IMR-90 (cell line): ENCODE measurements at regions not wholly inside any gene's neighbourhood (a gene's known extent, or its start where the extent isn't known, plus 50 kb on each side); places are given as distances from the start of the nearest gene placed in this dataset.

Source experiments
- ATAC-seq: fragments of 200-7000 bp; cut with Tn5 transposase; 2 replicates; pipeline ENCODE4 v1.9.1; 2020; ENCODE audit warnings: low read depth, mild to moderate bottlenecking, moderate library complexity
- BruUV-seq: library from RNA; stranded (reverse); fragments of 400-500 nt; replicated peaks from 2 replicates; lab custom pipeline; 2021; lab: Mats Ljungman, UMichigan
- CTCF ChIA-PET: fragments of 300-600 bp; formaldehyde crosslinking; extraction: SDS; loops from one replicate; lab custom pipeline; 2021; ENCODE audit warnings: antibody characterized with exemption; lab: Yijun Ruan, JAX
- POLR2A ChIA-PET: fragments of 300-600 bp; sonication (Branson Sonifier 250); formaldehyde crosslinking; loops from one replicate; lab custom pipeline; 2022; ENCODE audit warnings: antibody characterized with exemption; ENCODE audit not compliant: unreplicated experiment; lab: Charles Lee
- DNase-seq: peaks from one replicate; pipeline ENCODE4 v3.0.0; 2013
- H2AFZ ChIP-seq: replicated peaks from 2 replicates; pipeline ENCODE3; 2013; ENCODE audit warnings: low read length, mild to moderate bottlenecking; ENCODE audit not compliant: poor library complexity
- H2AK5ac ChIP-seq: 2 replicates; pipeline ENCODE4 v1.6.1; 2013; ENCODE audit warnings: low read depth, low read length, inconsistent platforms
- H2AK9ac ChIP-seq: replicated peaks from 2 replicates; pipeline ENCODE3; 2013; ENCODE audit warnings: mild to moderate bottlenecking, low read depth, low read length, moderate library complexity; ENCODE audit not compliant: poor library complexity
- H2BK120ac ChIP-seq: 2 replicates; pipeline ENCODE4 v1.6.1; 2013; ENCODE audit warnings: low read depth, low read length, inconsistent platforms
- H2BK15ac ChIP-seq: 3 replicates; pipeline ENCODE4 v1.6.1; 2013; ENCODE audit warnings: low read depth, low read length, inconsistent platforms
- H2BK20ac ChIP-seq: 2 replicates; pipeline ENCODE4 v1.6.1; 2013; ENCODE audit warnings: low read depth, mild to moderate bottlenecking, inconsistent platforms, low read length, moderate library complexity
- H2BK5ac ChIP-seq: 2 replicates; pipeline ENCODE4 v1.6.1; 2013; ENCODE audit warnings: mild to moderate bottlenecking, low read depth, low read length, inconsistent platforms; ENCODE audit not compliant: poor library complexity, severe bottlenecking
- H3K14ac ChIP-seq: replicated peaks from 2 replicates; pipeline ENCODE4 v1.6.1; 2013; ENCODE audit warnings: low read depth, low read length, inconsistent platforms
- H3K18ac ChIP-seq: 2 replicates; pipeline ENCODE4 v1.6.1; 2013; ENCODE audit warnings: low read depth, low read length, control low read depth
- H3K23ac ChIP-seq: 2 replicates; pipeline ENCODE4 v1.6.1; 2013; ENCODE audit warnings: low read depth, low read length, inconsistent platforms
- H3K27ac ChIP-seq: 2 replicates; pipeline ENCODE4 v1.5.1; 2013; ENCODE audit warnings: mild to moderate bottlenecking, control low read depth, low read length; ENCODE audit not compliant: insufficient read depth
- H3K27me3 ChIP-seq: 2 replicates; pipeline ENCODE4 v1.6.1; 2013; ENCODE audit warnings: low read length; ENCODE audit not compliant: control insufficient read depth, insufficient read depth
- H3K36me3 ChIP-seq: 2 replicates; pipeline ENCODE4 v1.6.1; 2013; ENCODE audit warnings: low read length, mixed read lengths; ENCODE audit not compliant: control insufficient read depth, insufficient read depth
- H3K4ac ChIP-seq: 2 replicates; pipeline ENCODE4 v1.6.1; 2013; ENCODE audit warnings: low read depth, low read length, inconsistent platforms
- H3K4me1 ChIP-seq: 2 replicates; pipeline ENCODE4 v1.6.1; 2013; ENCODE audit warnings: low read length, mixed read lengths; ENCODE audit not compliant: control insufficient read depth, insufficient read depth
- H3K4me2 ChIP-seq: 2 replicates; pipeline ENCODE4 v1.6.1; 2013; ENCODE audit warnings: low read depth, mild to moderate bottlenecking, control low read depth, low read length, moderate library complexity
- H3K4me3 ChIP-seq: 2 replicates; pipeline ENCODE4 v1.5.1; 2013; ENCODE audit warnings: low read depth, mild to moderate bottlenecking, control low read depth, low read length, moderate library complexity; ENCODE audit not compliant: insufficient read depth
- H3K56ac ChIP-seq: 2 replicates; pipeline ENCODE4 v1.6.1; 2013; ENCODE audit warnings: low read length, inconsistent platforms; ENCODE audit not compliant: insufficient read depth; ENCODE audit errors: extremely low read depth
- H3K79me1 ChIP-seq, 2 experiments: 2 replicates each; pipeline ENCODE4 v1.6.1; 2013; ENCODE audit warnings: low read length in 2 of 2, inconsistent platforms in 1 of 2, low read depth in 1 of 2
- H3K9ac ChIP-seq: 2 replicates; pipeline ENCODE4 v1.6.1; 2013; ENCODE audit warnings: low read depth, low read length, control low read depth
- H3K9me1 ChIP-seq: 2 replicates; pipeline ENCODE4 v1.6.1; 2013; ENCODE audit warnings: low read length, inconsistent platforms; ENCODE audit not compliant: insufficient read depth
- H3K9me3 ChIP-seq: 2 replicates; pipeline ENCODE4 v1.6.1; 2013; ENCODE audit warnings: low read length; ENCODE audit not compliant: control insufficient read depth, insufficient read depth
- H4K20me1 ChIP-seq: 2 replicates; pipeline ENCODE4 v1.6.1; 2013; ENCODE audit warnings: low read length, inconsistent platforms; ENCODE audit not compliant: insufficient read depth
- H4K5ac ChIP-seq: 2 replicates; pipeline ENCODE4 v1.6.1; 2013; ENCODE audit warnings: mild to moderate bottlenecking, low read depth, low read length, control low read depth
- H4K8ac ChIP-seq, 2 experiments: 2 replicates each; pipeline ENCODE4 v1.6.1; 2013; ENCODE audit warnings: low read depth in 2 of 2, low read length in 2 of 2, control low read depth in 1 of 2, inconsistent platforms in 1 of 2
- H4K91ac ChIP-seq: 2 replicates; pipeline ENCODE4 v1.6.1; 2013; ENCODE audit warnings: low read depth, low read length, inconsistent platforms; ENCODE audit not compliant: insufficient read depth
- BHLHE40 ChIP-seq: fragments of 150-350 bp; IDR thresholded peaks from 2 replicates; pipeline ENCODE4 v1.6.1; 2016; ENCODE audit warnings: mild to moderate bottlenecking, low read depth, low read length
- CEBPB ChIP-seq: IDR thresholded peaks from 2 replicates; pipeline ENCODE4 v1.6.1; 2012; ENCODE audit warnings: low read depth, low read length, improper control_type of control experiment
- CHD1 ChIP-seq: IDR thresholded peaks from 2 replicates; pipeline ENCODE4 v1.6.1; 2012; ENCODE audit warnings: low read depth, low read length, improper control_type of control experiment
- CTCF ChIP-seq: conservative IDR thresholded peaks from 2 replicates; pipeline ENCODE4 v1.5.1; 2012; ENCODE audit warnings: mild to moderate bottlenecking, low read depth, low read length, improper control_type of control experiment
- NFE2L2 ChIP-seq: fragments of 150-350 bp; IDR thresholded peaks from 2 replicates; pipeline ENCODE4 v1.6.1; 2016; ENCODE audit warnings: low read depth, mild to moderate bottlenecking, low read length
- POLR2A ChIP-seq: IDR thresholded peaks from 2 replicates; pipeline ENCODE4 v1.6.1; 2012; ENCODE audit warnings: mild to moderate bottlenecking, low read depth, low read length
- RFX5 ChIP-seq: IDR thresholded peaks from 2 replicates; pipeline ENCODE4 v1.8.0; 2012; ENCODE audit warnings: low read depth, mild to moderate bottlenecking, low read length, moderate library complexity
- SMC3 ChIP-seq: fragments of 150-350 bp; IDR thresholded peaks from 2 replicates; pipeline ENCODE4 v1.6.1; 2016; ENCODE audit warnings: low read depth, mild to moderate bottlenecking, antibody characterized with exemption, low read length, moderate library complexity
- WGBS, 2 experiments: methylation state at CpG; one replicate each; pipeline versions ENCODE4 v1.1.5 to v1.1.7; 2013; ENCODE audit warnings: missing lambda C conversion rate in 2 of 2; ENCODE audit not compliant: insufficient read length in 1 of 2; ENCODE audit errors: extremely low coverage in 2 of 2; 5-methylcytosine and 5-hydroxymethylcytosine counted together
- dilution Hi-C: fragments of 300-500 bp; cut with HindIII; formaldehyde crosslinking; loops from one replicate; pipeline ENCODE4 v1.14.3; 2018; ENCODE audit warnings: low sequenced_read_pairs; ENCODE audit not compliant: unreplicated experiment
- in situ Hi-C: fragments of 300-500 bp; cut with MboI; formaldehyde crosslinking; loops from 3 replicates; pipeline ENCODE4 v1.14.3; 2019; ENCODE audit warnings: low sequenced_read_pairs, inconsistent platforms, mixed read lengths
- intact Hi-C: fragments of 100-400 bp; cut with micrococcal nuclease; formaldehyde crosslinking; loops from 2 replicates; pipeline ENCODE4 v1.10.0; 2022

GRCh38 chrX:138006180-138006579 lies 440.3 kb downstream of the ZIC3 start:
- ATAC-seq = no peak
- H3K9ac ChIP-seq = no peak overlapping the region
- H3K36me3 ChIP-seq = no peaks in the 10 kb centered on the region
- no peaks in the 10 kb centered on the region for H3K9me3 ChIP-seq
- no peak overlapping the region for H3K18ac ChIP-seq
- dilution Hi-C loops = no loop called here
- no peak overlapping the region for H3K14ac ChIP-seq
- CTCF ChIA-PET = no interaction called here
- no peak overlapping the region for H4K91ac ChIP-seq
- H2BK20ac ChIP-seq = no peak overlapping the region
- in situ Hi-C loops = no loop called here
- no CpG with 5 or more reads among the region's 4 CpGs for WGBS, 2 experiments
- POLR2A ChIA-PET = no interaction called here
- H2AFZ ChIP-seq = no peak overlapping the region
- BruUV-seq = no TSS peak
- TF ChIP-seq CTCF (no peak), CHD1 (no peak), BHLHE40 (no peak), NFE2L2 (no peak), POLR2A (no peak), CEBPB (no peak), RFX5 (no peak), SMC3 (no peak)
- H4K8ac ChIP-seq = no peak overlapping the region
- DNase-seq = no peak
- H3K27ac ChIP-seq = no peak overlapping the region
- H2AK5ac ChIP-seq = no peak overlapping the region
- H3K56ac ChIP-seq = no peak overlapping the region
- H3K79me1 ChIP-seq = no peaks in the 10 kb centered on the region
- H4K20me1 ChIP-seq = no peaks in the 10 kb centered on the region
- no peak overlapping the region for H3K23ac ChIP-seq
- no peak overlapping the region for H2AK9ac ChIP-seq
- H3K4me2 ChIP-seq = no peak overlapping the region
- H3K9me1 ChIP-seq = no peaks in the 10 kb centered on the region
- H2BK120ac ChIP-seq = no peak overlapping the region
- no peaks in the 10 kb centered on the region for H3K27me3 ChIP-seq
- no peaks in the 10 kb centered on the region for H3K4me1 ChIP-seq
- no peak overlapping the region for H3K4ac ChIP-seq
- no peak overlapping the region for H2BK5ac ChIP-seq
- no peak overlapping the region for H2BK15ac ChIP-seq
- no peak overlapping the region for H4K5ac ChIP-seq
- H3K4me3 ChIP-seq = no peak overlapping the region
- intact Hi-C loops = no loop called here
